Cardiac muscle cell (in vitro differentiated cells and primary cell): ENCODE measurements at regions not wholly inside any gene's neighbourhood (a gene's known extent, or its start where the extent isn't known, plus 50 kb on each side); places are given as distances from the start of the nearest gene placed in this dataset.

ENCODE experiments used
- DNase-seq, 2 donors: peaks; one replicate each; pipeline versions ENCODE4 v3.0.0 to v3.0.0-alpha.2; 2010 to 2017; ENCODE audit warnings: low read depth in 1 of 2, low spot score in 1 of 2
- H3K27ac ChIP-seq: fragments of 200-600 bp; sonication (generic); 2 replicates; pipeline ENCODE4 v1.5.1; 2016
- H3K27me3 ChIP-seq: fragments of 200-600 bp; sonication (generic); 2 replicates; pipeline ENCODE4 v1.6.0; 2016; ENCODE audit warnings: control low read depth
- H3K36me3 ChIP-seq: fragments of 200-600 bp; sonication (generic); 2 replicates; pipeline ENCODE4 v1.5.1; 2016; ENCODE audit warnings: control low read depth
- H3K4me1 ChIP-seq: fragments of 200-600 bp; sonication (generic); 2 replicates; pipeline ENCODE4 v1.8.1; 2017; ENCODE audit warnings: low read depth, mild to moderate bottlenecking, mixed run types
- H3K4me3 ChIP-seq: fragments of 200-600 bp; sonication (generic); 2 replicates; pipeline ENCODE4 v1.5.1; 2016; ENCODE audit warnings: mild to moderate bottlenecking
- H3K9me3 ChIP-seq: fragments of 200-600 bp; sonication (generic); 2 replicates; pipeline ENCODE4 v1.5.1; 2017; ENCODE audit warnings: low read depth, mild to moderate bottlenecking, control low read depth
- TF ChIP-seq, protein P1 (sequence below): IDR thresholded peaks from 2 replicates; pipeline ENCODE4 v1.5.1; 2012; ENCODE audit warnings: low read depth, mild to moderate bottlenecking, low read length

DNA sequence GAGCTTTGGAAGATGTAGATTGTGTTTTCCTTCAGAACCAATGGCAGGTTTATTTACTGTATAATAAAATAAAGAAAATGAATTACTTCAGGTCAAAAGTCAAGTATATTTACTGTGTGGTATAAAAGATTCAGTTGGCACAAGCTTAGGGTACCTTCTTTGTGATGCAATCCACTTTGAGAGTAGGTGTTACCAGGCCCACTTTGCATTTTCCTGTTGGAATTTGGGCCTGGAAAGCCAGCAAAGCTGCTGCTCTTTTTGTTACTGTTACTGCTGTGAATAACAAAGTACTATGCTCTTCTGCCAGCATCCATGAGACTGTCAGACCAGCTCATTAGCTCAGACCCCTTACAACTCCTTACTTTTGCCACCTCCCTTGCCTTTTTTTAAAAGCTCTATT, 649.0 kb upstream of the SEL1L start:
- no peak for DNase-seq
- H3K4me3 ChIP-seq: no peak overlapping the region
- no peaks in the 10 kb centered on the region for H3K36me3 ChIP-seq
- H3K4me1 ChIP-seq: no peaks in the 10 kb centered on the region
- no peak overlapping the region for H3K27ac ChIP-seq
- no peaks in the 10 kb centered on the region for H3K27me3 ChIP-seq
- TF ChIP-seq, protein P1, sequence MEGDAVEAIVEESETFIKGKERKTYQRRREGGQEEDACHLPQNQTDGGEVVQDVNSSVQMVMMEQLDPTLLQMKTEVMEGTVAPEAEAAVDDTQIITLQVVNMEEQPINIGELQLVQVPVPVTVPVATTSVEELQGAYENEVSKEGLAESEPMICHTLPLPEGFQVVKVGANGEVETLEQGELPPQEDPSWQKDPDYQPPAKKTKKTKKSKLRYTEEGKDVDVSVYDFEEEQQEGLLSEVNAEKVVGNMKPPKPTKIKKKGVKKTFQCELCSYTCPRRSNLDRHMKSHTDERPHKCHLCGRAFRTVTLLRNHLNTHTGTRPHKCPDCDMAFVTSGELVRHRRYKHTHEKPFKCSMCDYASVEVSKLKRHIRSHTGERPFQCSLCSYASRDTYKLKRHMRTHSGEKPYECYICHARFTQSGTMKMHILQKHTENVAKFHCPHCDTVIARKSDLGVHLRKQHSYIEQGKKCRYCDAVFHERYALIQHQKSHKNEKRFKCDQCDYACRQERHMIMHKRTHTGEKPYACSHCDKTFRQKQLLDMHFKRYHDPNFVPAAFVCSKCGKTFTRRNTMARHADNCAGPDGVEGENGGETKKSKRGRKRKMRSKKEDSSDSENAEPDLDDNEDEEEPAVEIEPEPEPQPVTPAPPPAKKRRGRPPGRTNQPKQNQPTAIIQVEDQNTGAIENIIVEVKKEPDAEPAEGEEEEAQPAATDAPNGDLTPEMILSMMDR: no peak
- no peaks in the 10 kb centered on the region for H3K9me3 ChIP-seq

DNA sequence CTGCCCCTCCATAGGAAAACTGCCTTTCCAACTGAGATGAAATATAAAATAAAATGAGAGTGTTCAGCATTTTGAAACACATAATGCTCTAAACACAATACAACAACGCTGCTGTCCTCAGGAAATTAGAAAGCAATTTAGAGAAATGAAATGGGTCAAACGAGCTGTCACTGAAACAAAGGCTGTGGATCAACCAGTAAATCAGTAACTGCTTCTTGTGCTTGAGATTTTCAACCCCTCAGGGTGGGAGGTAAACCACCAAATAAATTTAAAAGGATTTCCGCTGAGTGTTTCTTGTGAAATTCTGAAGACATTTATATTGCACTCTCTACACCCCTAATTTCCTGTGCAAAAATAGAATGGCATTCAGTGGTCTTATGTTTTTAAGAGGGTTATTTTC, 657.1 kb upstream of the SEL1L start:
- no peak overlapping the region for H3K4me3 ChIP-seq
- no peaks in the 10 kb centered on the region for H3K27me3 ChIP-seq
- no peak overlapping the region for H3K27ac ChIP-seq
- H3K36me3 ChIP-seq: no peaks in the 10 kb centered on the region
- no peak for DNase-seq
- TF ChIP-seq, protein P1: no peak
- H3K9me3 ChIP-seq: no peaks in the 10 kb centered on the region
- H3K4me1 ChIP-seq: no peaks in the 10 kb centered on the region

DNA sequence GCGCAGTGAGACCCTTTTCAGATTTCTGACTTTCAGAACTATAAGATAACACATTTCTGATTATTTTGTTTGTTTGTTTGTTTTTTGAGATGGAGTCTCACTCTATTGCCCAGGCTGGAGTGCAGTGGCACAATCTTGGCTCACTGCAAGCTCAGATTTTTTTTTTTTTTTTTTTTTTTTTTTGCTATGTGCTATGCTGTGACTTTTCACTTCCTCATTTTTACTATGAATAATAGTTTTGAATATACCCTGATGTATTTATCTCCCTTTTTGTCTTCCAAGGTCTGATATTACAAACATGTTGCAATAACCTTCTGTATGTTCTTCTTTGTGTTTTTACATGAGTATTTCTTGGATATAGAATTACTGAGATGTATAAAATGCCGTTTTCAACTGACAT, 658.7 kb upstream of the SEL1L start:
- Histone ChIP-seq H3K4me3 (no peak overlapping the region), H3K27me3 (no peaks in the 10 kb centered on the region), H3K27ac (no peak overlapping the region), H3K9me3 (no peaks in the 10 kb centered on the region), H3K4me1 (no peaks in the 10 kb centered on the region), H3K36me3 (no peaks in the 10 kb centered on the region)
- no peak for DNase-seq
- TF ChIP-seq, protein P1: no peak

DNA sequence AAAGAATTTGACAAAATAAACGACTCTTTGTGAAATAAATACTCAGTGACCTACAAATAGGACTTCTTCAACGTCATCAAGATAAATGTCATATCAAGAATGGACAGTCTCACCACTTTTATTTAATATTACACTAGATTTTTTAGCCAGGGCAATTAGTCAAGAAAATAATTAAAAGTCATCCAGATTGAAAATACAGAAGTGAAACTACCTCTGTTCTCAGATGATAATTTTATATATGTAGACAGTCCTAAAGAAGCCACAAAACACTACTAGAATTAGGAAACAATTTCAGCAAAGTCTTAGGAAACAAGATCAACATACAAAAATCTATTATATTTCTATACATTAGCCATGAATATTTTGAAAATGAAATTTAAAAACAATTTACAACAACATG, 689.6 kb upstream of the SEL1L start:
- Histone ChIP-seq H3K36me3 (no peaks in the 10 kb centered on the region), H3K27ac (no peak overlapping the region), H3K4me3 (no peak overlapping the region), H3K9me3 (no peaks in the 10 kb centered on the region), H3K27me3 (no peaks in the 10 kb centered on the region), H3K4me1 (no peaks in the 10 kb centered on the region)
- TF ChIP-seq, protein P1: no peak
- DNase-seq: no peak

DNA sequence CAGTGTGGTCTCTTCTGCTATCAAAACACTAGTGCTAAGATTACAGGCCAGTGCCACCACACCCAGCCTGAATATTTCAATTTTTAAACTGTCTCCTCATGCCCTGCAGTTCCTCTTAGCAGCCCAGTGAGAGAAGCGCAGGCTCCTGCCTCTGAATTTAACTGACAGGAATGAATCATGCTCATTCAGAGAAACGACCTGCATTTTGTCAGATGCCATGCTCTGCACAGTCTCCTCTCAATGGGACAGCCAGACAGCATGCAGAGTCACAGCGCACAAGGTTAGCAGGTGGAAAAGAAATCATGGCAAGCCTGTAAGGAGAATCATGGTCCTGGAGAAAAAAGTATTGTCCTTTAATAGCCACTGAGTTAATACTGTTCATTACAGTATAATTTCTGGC, 691.0 kb upstream of the SEL1L start:
- TF ChIP-seq, protein P1: no peak
- no peaks in the 10 kb centered on the region for H3K27me3 ChIP-seq
- no peak overlapping the region for H3K27ac ChIP-seq
- no peak overlapping the region for H3K4me3 ChIP-seq
- no peaks in the 10 kb centered on the region for H3K4me1 ChIP-seq
- H3K9me3 ChIP-seq: no peaks in the 10 kb centered on the region
- DNase-seq: peak in 1 of 2 donors; percentile 55
- H3K36me3 ChIP-seq: no peaks in the 10 kb centered on the region

DNA sequence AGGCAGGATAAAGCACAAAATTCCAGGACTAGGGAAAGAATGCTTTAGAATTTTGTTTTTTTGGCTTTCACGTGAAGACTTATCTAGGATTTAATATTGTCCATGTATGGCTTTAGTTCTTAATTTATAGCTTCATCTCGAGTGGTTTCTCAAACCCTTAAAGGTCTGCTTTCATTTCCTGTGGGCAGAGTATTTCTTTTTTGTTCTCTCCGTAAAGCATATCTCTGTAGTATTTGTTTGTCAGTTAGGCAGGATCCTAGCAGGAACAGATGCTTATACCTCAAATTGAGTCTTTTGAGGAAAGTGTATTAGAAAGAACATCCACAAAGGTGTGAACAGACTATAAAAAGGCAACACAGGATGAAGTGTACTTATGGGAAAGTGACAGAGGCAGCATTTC, 697.1 kb upstream of the SEL1L start:
- no peak overlapping the region for H3K27ac ChIP-seq
- TF ChIP-seq, protein P1: no peak
- no peaks in the 10 kb centered on the region for H3K4me1 ChIP-seq
- no peak overlapping the region for H3K4me3 ChIP-seq
- no peaks in the 10 kb centered on the region for H3K9me3 ChIP-seq
- no peaks in the 10 kb centered on the region for H3K36me3 ChIP-seq
- no peak for DNase-seq
- H3K27me3 ChIP-seq: no peaks in the 10 kb centered on the region
